HG02943 (cell line): ENCODE measurements at regions not wholly inside any gene's neighbourhood (a gene's known extent, or its start where the extent isn't known, plus 50 kb on each side); places are given as distances from the start of the nearest gene placed in this dataset.

Experiments
- ATAC-seq: cut with Tn5 transposase; IDR thresholded peaks from one replicate; pipeline ENCODE4 v1.9.1; 2021; ENCODE audit warnings: mild to moderate bottlenecking, low read depth, moderate library complexity; ENCODE audit not compliant: unreplicated experiment

DNA sequence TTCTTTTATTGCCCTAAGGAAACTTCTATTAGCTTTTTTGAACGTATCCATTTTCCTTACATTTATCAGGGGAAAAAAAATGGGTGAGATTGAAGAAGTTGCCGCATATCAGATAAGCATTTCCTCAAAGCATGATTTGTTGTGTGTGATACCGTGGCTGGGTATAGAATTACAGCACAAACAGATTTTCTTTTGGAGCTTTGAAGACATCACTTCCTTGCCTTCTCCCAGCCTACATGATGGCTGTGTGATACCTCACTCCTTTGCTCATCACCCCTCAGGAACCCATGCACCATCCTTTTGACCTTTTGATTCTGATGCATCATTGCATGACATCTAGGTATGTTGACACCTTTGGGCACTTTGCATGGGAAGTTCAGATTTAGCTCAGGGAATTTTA lies 1155.3 kb downstream of the BRD1 start:
- no peak for ATAC-seq

DNA sequence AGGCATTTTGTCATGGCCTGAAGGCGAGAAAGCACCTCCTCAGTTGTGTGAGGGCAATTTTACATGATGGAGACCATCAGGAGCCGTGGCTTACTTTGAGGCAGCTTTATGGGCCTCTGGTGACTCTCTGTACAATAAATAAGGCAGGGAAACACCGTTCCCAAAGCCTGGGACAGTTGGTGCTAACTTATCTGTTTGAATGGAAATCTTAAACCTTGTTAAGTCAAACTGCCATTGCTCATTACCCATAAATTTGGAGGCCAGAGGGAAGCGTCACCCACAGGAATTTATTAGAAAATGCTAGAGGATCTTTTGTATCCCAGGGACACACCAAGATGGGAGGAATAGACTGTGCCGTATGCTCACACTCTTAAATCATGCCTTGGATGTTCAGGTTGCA lies 1156.9 kb downstream of the BRD1 start:
- no peak for ATAC-seq

DNA sequence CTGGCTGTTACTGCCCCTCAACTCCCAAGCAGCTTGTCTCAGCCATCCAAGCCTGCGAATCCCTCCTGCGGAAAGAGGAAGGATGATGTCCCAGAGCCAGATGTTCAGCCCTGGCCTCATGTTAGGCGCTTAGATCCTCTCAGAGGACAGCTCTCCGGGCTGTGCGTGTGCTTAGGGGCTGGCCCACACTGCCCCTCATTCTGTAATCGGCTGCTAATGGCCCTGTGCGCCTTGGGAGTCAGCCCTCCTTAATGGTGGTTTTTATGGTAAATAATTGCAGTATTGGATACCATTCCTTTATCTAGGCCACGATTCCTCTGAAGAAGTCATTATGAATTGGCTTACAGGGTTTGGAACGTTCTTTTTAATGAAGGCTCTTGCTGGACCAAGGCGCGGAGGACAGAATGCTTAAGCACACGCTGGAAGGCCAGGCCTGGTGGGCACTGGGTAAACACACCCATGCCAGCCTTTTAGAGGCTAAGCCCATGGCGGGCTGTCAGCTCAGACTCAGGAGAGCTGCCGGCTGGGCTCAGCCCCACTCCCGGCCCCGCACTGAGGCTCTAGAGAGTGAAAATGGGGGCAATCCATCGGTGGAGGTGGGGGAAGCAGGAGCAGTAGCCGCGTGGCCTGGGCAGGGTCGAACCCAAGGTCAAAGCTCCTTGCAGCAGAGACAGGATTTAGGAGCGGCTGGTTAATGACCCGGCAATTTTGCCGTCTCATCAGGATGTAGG lies 1157.5 kb downstream of the BRD1 start:
- ATAC-seq, result no peak

DNA sequence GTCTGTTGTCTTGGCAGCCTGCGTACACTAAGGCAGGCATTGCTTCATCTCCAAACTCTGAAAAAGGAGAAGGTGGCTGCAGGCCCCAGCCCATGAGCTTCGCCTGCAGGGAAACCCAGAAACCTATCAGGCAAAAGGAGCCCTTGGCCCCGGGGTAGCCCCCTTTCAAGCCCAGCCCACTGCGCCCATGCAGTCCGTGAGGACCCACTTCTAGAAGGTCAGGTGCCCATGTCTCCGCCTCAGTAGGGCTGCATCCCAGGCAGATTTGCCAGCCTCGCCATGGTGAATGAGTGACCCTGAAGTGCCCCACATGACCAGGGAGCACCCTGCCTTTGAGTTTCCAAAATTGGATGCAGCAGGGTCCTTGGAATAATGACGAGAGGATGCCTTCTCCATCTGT lies 1158.4 kb downstream of the BRD1 start:
- ATAC-seq, result no peak

DNA sequence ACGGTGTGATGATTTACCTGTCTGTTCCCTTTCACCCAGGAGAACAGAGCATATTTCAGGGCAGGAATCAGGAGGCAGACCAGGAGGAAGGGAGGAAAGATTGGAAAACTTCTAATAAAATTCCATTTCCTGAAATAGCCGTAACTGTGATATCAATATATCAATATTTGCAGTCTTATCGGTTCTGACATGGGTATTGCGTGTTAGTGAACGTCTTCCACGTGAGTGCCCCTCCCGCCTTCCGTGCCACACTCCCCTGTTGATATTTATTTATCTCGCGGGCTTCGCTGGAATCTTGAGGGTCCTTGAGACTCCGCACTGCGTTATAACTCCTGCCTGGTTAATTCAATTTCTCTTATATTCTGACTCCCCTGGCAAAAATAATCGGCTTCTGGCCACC lies 1160.4 kb downstream of the BRD1 start:
- ATAC-seq, result no peak

DNA sequence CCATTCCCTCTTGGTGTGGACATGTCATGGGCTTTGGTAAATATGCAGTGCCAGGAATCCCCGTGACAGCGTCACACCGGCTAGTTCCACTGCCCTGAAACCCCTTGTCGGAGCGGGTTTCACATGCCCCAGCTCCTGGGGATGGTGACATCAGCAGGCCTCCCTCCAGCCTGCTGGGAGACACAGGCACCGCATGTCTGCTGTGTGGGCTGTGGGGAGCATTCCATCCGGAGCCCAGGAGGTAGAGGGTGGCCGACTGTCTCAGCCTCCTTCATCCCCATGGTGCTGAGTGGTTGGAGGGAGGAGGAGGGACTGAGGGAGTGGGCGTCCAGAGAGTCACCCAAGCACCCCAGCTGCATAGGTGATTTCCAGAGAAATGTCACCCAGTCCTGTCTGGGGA lies 1161.1 kb downstream of the BRD1 start:
- no peak for ATAC-seq

DNA sequence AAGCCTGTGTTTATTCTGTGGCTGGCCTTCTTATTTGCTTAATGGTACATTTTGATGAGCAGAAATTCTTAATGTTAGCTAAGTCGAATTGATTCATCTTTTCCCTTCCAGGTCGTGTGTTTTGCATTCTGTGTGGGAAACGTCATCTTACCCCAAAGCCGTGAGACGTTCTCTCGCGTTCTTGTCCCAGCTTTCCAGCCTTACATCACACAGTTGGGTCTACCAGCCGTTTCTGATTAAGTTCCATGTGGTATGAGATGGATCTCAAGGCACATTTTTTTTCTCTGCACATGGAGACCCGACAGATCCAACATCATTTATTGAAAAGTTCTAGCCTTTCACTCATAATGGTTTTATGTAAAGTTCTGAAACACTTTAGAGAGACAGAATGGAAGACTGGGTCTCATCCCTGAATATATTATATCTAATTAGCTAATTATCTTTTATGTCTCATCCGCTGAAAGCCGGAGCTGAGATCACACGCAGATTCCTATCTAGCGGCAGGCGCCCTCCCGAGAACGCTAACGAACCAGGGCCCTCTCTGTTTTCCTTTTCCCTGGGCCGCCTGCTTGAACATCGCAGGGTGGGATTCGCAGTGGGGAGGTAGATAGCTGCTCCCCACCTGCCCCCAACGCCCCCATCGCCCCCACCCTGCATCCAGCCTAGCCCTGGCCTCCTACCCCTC lies 1162.2 kb downstream of the BRD1 start:
- no peak for ATAC-seq

DNA sequence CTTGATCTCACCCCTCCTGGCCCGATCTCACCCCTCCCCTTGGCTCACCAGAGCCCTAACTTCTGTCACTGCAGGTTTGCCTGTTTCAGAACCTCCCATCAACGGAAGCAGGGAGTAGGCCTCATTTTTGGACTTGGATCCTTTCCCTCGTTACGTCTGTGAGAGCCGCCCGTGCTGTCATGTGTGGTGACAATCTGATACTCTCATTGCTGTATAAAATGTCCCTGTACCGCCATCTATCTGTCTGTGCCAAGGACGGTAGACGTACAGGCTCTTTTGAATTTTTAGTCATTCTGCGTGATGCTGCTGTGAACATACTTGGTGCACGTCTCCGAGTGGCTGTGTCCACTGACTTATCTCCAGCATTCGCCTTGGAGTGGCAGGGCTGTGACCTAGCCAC lies 1163.1 kb downstream of the BRD1 start:
- ATAC-seq, result no peak

DNA sequence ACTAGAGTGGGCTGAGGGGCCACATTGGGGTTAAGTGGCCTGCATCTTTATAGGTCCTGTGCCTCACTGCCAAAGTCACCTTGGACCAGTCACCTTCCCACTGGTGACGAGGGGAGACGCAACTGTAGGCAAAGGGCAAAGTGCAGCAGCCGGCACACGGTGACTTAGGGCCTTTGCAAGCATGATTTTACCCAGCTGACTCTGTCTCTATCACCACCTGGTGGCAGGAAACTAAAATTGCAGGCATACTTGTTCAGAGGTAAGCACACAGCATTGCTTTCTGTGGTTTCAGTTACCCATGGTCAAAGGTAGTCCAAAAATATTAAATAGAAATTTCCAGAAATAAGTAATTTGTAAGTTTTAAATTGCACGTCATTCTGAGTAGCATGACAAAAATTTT lies 1164.4 kb downstream of the BRD1 start:
- ATAC-seq, result no peak

DNA sequence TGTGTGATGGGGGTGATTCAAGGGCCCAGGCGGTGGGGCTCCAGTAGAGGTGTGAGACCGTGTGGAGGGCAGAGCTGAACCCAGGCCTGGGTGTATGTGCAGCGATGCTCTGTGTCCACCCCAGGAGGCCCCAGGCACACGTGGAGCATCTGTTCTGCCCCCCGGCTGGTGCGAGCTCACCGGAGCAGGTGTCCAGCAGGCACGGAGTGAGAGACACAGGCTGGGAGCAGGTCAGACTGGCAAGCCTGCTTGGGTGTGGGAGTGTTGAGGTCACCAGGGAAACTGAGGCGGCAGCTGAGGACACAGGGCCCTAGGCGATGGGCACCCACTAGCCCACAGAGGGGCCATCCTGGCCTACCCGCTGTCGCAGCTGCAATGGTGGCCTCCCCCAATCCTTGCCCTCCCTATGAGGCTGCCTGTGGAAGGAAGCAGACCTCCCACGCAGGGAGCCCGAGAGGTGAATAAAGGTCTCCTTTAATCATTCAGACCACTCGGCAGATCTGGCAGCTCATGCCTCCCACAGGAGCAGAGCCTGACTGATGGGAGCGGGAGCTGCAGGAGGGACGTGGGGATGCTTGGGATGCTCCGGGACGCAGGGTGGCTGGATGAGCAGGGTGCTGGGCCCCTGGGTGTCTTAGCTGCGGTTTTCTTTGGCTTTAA lies 1165.1 kb downstream of the BRD1 start:
- ATAC-seq, result no peak

DNA sequence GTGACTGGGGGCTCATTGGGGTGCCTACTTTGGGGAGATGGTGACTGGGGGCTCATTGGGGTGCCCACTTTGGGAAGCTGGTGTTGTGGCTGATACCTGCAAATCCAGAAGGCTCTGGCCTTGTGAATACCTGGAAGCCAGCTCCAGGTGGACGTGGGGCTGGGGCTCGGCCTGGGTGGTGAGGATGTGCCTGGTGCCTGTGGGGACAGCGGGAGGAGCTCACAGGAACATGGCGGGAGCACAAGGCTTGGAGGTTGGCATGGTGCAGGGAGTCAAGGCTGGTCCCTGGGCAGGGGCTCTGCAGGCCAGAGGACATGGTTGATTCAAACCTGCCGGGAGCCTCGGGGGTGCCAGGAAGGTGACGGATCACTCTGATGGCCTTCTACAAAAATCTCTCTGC lies 1165.7 kb downstream of the BRD1 start:
- no peak for ATAC-seq

DNA sequence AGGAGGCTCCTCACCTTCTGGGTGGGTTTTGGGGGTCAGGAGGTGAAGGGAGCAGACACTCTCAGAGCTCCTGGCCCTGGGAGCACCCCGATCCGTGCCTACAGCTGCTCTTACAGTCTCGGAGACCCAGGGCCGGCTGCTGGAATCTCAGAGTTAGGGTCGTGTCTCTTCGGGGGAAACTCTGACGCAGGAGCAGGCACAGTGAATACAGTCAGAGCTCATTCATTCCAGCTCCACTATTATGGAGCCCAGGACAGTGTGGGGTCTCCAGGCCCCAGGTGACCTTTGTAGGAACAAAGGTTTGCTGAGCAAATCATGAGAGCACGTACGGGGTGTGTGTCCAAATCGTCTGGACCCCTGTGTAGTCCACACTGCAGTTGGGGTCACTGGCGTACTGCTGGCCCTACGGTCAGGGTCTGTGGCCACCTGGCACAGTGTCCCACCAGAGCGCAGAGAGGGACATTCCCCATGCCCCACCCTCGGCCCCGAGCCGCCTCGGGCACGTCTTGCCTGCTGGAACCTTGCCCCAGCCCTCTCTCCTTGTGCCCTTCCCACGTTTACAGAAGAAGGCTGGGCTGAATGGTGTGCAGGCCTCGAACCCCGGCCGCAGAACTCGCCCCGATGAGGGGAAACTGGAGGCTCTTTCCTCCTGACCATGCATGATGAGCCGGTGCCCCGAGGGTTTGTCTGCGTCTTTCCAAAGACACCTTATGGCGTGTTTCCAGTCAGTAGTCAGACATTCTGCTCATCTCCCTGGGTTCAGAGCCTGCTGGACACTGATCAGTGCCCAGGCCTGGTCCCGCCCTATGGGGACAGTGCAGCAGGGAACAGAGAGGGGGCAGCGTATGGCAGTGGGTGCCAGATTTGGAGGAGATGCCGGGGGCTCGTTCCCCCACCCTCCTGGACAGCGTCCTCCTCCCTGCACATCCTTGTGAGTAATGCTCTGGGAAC lies 1166.6 kb downstream of the BRD1 start:
- no peak for ATAC-seq

DNA sequence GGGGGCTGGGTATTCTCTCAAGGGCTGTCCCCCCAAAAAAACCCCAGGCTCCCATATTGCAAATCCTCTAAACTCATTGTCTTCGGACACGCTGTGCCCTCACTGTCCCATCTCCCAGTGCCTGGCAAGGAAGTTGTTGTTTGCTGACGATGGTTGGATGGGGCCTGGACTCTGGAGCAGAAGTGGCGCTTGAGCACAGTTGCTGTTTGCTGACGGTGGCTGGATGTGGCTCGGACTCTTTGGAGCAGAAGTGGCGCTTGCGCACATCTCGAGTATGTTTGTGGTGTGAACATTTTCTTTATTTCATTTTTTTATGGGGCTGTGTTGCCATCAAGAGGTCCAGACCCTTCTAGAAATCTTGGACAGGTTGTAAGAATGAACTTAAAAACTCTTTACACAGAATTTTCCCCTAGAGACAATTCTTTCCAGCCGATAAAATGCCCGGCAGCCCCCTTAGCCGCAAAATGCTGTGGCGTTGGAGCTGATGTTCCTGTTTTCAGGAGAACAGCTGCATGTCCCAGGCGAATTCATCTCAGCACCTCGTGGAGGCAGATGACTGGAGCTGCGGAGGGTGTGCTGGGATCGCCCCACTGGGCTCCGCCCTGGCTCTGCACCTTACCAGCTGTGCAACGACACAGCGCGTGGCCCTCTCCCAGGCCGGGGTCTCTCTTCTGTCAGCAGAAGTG lies 1167.4 kb downstream of the BRD1 start:
- ATAC-seq, result no peak

DNA sequence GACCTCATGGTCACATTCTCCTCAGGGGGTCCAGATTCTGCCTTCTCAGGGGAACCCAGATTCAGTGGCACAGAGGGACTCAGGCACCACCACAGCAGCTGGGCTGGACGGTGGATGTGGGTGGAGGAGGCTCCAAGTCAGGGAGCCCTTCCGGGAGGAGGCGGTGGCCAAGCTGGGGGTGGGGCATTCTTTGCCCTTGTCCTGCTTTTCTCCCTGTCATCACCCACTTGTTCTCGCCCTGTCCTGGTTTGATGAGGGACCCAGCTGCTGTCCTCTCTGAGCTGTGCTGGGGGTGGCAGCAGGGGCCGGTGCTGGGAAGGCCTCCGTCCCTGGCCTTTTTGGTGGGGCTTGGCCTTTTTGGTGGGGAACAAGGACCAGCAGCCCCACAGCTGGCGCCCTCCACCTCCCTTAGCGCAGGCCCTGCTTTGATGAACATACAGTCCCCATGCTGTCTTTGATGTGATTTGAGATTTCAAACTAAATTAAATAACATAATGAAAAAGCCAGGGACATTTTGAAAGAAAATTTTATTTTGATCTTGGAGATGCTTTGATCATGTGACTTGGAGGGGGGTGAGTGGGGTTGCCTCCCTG lies 1168.2 kb downstream of the BRD1 start:
- ATAC-seq, result no peak

DNA sequence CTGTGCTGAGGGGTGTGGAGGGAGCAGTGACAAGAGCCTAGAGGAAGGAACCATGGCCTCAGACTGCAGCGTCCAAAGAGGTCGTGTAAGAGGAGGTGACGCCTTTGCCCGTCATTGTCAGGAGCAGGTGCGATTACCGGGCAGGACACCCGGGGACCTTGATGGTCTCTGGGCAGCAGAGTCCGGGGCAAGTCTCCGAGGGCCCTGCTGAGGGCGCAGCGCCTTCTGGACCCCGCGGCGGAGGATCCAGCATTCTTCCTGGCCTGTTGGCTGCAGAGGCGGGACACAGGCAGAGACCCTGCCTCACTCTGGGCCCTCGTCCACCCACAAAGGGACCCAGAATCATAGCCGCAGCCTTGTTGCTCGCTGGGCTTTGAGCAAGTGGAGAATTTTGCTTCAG lies 1168.8 kb downstream of the BRD1 start:
- ATAC-seq, result no peak

DNA sequence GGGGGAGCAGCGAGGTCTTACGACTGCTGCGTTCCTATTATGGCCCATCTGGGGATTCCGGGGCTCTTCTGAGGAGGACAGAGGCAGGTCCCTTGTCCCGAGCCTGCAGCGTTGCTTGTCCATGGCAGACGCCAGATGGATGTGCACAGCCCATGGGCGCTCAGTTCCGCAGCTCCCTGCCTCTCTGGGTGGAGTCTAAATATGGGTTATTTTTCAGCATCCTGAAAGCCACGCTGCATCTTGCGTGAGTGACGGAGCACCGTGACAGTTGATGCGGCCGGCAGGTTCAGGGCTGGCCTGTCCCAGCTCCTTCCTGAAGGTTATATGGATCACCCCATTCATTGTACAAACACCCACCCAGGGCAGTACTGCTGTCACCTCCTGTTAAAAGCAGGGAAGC lies 1169.4 kb downstream of the BRD1 start:
- ATAC-seq, result no peak

DNA sequence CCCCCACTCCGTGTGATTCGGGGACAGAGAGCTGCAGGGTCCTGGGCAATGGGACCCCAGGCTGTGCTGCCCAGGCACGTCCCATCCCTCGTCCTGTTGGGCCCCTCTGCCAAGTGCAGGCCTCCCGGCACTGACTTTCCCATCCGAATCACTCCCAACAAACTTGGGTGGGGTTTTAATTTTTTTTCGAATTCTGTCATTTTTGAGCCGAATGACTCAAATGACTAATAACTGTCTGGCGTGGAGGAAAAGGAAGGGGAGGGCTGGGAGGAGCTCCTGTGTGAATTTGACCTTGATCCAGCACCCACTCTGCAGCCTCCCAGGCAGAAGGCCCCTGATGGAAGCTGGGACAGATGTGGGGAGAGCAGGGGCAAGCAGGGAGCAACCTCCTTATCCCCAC lies 1173.2 kb downstream of the BRD1 start:
- no peak for ATAC-seq

DNA sequence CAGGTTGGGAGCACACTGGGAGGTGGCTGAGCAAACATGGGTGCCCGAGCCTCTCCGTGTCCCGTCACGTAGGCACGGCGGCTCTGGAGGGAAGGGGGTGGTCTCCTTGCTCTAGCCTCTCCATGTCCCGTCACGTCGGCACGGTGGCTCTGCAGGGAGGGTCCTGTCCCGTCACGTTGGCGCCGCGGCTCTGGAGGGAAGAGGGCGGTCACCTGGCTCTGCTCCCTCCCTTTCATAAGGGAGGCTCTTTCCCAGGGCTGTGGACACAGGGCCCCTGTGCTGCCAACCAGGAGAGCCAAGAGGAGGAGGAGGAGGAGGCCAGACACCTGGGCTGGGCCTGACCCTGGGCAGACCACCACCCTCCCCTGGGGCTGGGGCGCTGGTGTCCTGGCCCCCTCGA lies 1173.7 kb downstream of the BRD1 start:
- no peak for ATAC-seq

DNA sequence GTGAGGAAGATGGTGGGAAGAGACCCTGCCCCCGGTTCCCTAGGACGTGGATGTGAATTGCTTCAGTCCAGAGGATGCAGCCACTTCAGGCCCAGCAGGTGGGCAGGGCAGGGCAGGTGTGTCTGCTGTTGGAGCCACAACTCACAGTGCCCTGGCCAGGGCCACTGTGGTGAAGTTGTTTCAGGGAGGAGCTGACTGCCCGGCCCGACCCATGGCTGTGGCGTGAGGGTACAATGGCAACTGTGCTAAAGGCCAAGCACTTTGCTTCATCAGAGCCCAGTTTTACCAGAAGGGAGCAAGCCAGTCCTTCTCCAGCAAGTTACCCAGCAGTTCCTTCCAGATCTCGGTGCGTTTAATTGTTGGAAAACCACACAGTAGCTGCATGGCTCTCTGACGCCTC lies 1174.4 kb downstream of the BRD1 start:
- no peak for ATAC-seq

DNA sequence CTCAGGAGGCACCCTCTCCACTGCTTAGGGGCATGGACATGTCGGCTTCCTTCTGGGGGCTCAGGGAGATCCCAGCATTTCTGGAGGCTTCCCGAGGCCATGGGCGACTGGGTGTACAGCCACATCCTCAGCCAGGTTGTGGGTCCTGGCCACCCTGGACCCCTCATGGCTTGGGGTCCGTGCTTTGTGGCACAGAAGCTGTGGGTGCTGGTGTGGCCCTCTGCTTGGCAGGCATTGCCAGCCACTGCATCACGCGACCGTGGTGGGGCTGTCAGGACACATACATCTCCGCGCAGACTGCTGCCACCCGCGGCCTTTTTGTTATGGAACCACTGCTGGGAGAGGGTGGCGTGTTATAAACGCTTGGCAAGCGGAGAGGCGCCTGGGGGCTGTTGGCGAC lies 1174.9 kb downstream of the BRD1 start:
- ATAC-seq, result no peak
